SHP77 (cell line): ENCODE measurements at regions not wholly inside any gene's neighbourhood (a gene's known extent, or its start where the extent isn't known, plus 50 kb on each side); places are given as distances from the start of the nearest gene placed in this dataset.
A peak's percentile ranks its signal among the peaks of the same experiment; 100 is the strongest.
"Not testable (repeated sequence)": the region's sequence is repeated elsewhere in the genome, so short reads cannot be mapped to it uniquely, and the experiment has no call there.

ENCODE experiments used
- DNase-seq, 2 experiments: peaks; one replicate each; lab custom pipeline; 2025; lab: John Stamatoyannopoulos, UW

DNA sequence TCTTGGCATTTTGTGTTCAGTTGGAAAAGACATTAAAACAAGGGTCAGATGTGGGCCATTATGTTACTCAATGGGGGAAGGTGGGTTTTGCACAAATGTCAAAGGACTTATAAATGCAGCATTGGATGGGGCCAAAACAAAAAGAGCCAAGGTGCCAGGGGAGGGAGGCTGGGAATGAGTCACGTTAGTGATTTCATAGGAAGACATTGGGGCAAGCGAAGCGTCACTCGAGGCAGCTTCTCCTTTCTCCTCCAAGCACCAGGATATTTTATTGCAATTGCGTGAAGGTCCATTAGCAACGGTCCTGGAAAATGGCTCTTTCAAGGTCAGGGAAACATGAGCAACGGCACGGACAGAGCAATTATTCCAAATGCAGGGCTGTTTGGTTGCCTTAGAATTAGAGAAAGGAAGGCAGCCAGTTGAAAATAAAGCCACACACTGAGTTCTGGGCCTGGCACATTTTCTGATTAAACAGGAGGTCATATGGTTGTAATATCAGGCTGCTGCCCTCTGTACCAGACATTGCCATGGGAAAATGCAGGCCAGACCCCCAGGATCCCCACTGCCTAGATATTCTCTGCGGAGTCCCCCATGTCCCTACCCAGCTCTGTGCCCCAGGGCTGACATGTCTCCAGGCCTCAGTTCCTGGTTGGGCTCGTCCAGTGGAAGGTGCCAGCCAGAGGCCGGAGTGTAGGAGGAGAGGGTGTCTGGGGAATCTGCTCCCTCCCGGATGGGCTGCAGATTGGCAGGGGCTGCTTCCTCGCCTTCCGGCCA, 63.3 kb upstream of the NANOS1 start:
- no peak for DNase-seq

DNA sequence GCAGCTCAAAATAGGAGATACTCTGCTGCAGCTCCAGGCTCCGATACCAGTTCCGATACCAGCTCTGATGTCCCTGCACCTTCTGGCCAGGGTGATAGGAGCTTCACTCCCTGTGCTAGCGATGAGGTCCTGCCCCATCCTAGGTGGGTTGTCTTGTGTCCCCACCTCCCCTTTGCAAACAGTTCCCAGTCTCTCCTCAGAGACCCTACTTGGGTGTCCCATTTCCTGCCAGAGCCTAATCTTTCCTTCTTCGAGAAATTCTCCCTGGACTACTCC, 62.7 kb upstream of the NANOS1 start:
- no peak for DNase-seq

DNA sequence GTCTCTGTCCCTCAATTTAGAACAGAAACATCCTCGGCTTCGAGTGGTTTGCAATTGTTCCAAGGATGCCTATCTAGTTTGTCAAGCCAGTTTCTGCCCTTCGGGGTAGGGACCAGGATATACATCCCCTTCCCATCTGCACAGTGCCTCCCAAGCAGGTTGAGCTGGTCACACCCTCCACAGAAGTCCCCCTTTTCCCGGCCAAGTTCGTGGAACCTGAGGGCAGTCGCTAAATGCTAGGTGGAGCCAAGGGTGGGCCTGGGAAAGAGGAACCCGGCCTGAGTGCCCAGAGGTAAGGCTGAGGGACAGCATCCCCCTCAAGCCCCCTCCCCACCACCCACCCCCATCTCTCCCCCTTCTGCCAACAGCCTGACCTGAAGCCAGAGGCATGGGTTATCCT, 62.4 kb upstream of the NANOS1 start:
- DNase-seq = no peak

DNA sequence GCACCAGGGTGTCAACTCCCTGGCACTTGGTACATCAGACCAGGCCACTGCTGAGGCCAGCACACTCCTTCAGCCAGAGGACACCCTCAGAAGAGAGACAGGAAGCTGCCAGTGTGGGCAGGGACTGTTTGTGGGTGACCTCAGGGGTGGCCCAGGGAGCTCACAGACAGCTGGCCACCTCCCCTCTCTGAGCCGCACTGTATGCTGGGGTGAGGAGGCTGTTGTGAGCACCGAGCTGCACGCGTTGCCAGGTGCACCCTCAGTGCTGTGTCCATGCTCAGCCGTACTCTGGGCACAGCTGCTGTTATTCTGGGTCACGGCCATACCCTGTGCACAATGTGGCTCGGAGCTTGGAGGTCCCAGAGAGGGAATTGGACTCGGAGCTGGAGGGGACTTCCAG, 61.5 kb upstream of the NANOS1 start:
- DNase-seq = peak in 1 of 2 experiments; percentile 24

DNA sequence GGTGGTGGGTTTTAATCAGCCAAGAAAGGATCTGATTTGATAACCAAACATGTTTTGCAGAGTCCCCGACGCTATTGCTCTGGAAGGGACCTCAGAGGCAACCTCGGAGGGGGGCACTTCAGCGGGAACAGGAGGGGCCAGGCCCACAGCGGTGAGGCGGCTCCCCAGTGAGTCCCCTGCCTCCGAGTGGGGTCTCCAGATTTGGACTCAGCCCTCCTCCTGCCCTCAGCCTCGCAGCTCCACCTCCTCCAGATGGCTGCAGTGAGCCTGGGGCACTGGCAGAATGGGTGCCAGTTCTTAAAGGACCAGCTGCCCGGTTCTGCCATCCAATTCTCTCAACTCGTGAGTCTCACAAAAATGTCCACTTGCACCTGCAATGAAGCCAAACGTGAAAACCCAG, 61.0 kb upstream of the NANOS1 start:
- no peak for DNase-seq

DNA sequence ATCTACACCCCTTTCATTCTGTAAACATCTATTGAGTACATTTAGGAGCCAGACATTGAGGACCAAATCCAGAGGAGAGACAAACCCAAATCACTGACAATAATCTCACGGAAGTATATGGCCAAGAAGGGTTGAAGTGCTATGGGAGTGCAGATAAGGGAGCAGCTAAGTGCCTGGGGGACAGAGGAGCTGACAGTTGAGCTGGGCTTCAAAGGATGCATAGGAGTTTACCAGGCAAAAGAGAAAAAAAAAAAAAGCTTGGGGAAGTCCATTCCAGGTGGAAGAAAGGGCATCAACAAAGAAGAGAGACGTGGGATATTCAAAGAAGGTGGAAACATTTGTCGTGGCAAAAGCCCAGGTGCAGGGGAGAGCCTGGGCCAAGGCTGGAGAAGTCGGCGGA, 60.5 kb upstream of the NANOS1 start:
- DNase-seq = no peak

DNA sequence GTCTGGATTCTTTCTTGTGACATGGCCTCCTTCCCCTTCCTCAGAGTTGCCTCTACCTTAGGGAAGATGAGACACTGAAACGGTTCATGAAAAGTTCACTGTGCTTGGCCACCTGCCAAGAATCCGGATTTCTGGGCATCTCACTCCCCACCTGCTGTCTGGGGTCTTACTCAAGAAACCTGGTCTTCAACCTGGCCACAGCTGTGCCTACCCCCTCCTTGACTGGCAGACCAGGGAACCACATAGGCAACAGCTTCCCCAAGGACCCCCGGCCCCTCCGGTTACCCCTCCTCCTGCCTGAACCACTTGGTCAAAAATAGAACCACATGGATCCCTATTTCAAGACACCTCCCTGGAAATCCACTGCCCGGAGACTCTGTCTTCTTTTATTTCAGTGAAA, 58.7 kb upstream of the NANOS1 start:
- DNase-seq = no peak

DNA sequence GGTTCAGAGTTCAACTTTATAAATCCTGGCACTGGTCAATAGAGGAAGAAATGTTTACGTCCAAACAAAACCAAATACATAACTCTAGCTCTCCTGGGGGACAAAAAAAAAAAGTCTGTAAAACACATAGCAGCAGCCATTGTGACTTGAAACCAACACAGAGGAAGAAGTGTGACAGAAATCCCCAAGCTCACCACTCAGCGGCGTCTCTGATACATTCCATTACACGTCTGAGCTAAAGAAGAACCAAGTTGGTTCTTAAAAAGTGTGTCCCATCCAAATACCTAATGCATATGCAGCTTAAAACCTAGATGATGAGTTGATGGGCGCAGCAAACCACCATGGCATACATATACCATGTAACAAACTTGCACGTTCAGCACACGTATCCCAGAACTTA, 58.3 kb upstream of the NANOS1 start:
- no peak for DNase-seq

DNA sequence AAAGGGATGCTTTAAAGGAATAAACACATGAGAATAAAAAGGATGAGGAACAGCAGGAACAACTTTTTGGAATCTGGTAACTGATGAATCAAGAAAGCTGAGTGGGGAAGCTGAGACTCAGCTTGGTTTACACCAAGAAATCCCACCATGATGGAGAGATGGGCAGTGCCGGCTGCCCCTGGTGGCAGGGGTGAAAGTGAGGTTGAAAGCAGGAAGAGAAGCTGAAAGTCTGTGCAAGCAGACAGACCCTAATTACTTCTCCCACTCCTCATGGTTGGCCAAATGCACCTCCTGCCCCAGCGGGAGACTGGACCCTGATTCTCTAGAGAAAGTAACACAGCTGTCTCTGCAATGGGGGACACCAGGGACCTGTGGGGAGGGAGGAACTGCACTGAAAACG, 57.6 kb upstream of the NANOS1 start:
- DNase-seq = no peak

DNA sequence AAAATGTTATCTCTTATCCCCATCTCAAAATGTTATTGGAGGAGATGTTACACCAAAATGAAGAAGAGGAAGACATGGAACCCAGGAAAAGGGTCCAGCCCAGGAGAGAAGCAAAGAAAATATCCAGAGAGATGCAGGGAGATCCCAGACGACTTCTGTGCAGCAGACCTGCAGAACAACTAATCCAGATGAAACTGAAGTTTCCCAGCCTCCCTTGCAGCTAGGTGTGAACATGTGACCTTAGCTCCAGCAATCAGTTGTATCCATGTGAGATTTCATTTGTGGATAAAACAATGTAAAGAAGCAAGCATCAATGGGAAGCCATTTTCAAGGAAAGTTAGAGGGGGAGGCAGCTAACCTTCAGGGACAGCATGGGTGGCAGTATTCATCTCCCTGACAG, 55.8 kb upstream of the NANOS1 start:
- no peak for DNase-seq

DNA sequence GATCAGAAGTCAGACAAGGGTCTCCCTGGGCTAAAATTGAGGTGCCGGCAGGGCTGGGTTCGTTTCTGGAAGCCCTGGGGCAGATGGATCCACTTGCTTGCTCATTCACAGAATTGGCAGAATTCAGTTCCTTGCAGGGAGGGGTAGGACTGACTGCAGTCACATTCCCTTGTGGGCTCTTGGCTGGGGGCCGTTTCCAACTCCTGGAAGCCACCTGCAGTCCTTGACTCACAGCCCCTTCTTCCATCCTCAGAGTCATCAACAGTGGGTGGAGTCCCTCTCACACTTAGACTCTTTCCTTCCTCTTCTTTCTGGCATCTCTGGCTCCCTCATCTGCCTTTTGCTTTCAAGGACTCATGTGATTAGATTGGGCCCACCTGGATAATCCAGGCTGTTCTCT, 54.6 kb upstream of the NANOS1 start:
- DNase-seq = no peak

DNA sequence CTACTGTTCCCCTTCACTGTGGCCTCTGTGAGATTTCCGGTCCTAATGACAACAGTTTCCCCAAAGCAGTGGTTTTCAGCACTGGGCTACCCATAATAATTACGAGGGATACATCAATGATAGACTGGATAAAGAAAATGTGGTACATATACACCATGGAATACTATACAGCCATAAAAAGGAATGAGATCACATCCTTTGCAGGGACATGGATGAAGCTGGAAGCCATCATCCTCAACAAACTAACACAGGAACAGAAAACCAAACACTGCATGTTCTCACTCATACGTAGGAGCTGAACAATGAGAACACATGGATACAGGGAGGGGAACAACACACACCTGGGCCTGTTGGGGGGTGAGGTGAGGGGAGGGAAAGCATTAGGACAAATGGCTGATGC, 53.3 kb upstream of the NANOS1 start:
- not testable (repeated sequence) for DNase-seq

DNA sequence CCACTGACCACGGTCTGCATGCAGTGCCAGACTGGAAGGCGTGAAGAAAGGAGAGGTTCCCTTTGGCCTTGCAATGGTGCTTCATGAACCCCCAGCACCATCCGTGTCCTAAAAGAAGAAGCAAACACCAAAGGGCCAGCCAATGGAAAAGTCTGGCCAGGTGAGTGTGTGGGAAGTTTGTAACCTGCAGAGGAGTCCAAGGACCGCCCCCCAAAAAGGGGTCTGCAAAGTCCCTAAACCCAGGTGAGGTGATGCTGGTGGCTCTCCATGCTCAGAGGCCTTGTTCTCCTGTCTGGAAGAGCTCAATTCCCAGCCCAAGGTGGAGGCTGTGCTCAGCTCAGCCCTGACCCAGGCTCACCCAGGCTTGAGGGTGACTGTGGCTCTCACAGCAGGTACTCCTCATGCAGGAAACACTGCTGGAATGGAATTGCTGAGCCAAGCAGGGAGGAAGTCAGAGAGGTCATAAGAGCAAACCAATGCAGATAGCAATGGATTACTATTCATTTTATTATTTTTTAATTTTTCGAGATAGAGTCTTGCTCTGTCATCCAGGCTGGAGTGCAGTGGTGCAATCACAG, 52.4 kb upstream of the NANOS1 start:
- DNase-seq = no peak

DNA sequence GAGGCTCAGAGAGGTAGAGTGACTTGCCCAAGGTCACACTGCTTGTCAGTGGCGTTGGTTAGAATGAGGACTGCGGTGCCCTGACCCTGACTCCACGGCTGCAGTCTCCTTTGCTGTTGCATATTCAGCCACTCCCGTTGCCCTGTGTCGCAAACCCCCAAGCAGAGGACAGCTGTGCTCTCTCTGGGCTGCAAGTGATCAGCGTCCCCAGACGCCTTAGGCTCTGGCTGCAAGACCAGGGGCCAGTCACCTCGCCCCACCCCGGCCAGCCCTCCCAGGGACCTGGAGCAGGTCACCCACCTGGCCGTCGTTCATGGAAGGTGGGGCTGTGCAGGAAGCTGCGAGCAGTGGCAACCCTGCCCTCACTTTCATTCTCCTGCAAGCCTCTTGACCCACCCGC, 51.7 kb upstream of the NANOS1 start:
- no peak for DNase-seq

DNA sequence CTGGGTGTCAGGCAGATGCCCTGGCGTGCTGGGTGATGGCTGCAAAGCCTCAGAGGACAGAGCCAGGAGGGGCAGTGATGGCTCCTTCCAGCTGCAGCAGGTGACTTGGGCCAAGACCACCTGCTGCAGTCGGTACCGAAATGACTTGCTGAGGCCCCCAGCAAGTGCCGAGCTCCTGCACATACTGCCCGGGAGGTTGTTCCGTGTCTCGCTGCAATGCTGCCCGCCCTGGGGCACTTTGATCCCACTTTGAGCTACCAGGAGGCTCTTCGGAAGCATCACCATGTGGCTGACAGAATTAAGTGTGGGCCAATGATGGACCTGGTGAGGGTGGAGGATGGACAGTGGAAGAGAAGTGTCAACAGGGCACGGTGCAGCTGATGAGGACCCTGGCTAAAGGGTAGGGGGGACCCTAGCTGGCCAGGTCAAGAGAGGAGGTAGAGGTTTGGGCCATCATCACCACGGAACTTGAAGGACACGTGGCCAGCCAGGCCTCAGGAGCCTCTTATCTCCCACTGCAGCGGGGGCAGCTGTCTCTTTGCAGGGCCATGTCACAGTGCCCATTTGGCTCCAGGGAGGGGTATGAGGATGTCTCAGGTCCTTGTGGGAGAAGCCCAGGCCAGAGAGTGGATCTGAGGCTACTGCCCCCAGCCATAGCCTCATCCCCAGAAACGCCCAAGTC, 51.1 kb upstream of the NANOS1 start:
- DNase-seq = no peak

DNA sequence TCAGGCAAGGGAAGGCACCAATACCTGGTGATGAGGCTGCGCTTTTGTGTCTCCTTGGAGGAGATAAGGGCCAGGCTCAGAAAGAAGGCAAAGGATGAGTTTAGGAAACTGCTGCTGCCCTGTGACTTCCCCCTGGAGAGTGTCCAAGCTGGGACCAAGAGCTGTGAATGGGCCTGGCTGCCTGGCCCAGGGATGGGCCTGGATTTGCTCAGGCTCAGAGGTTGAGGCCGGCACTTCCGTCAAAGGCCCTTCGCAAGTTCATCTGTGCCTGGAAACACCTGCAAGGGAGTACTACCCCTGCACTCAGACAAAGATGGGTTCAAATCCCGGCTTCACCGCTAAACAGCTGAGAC, 50.5 kb upstream of the NANOS1 start:
- DNase-seq = no peak

DNA sequence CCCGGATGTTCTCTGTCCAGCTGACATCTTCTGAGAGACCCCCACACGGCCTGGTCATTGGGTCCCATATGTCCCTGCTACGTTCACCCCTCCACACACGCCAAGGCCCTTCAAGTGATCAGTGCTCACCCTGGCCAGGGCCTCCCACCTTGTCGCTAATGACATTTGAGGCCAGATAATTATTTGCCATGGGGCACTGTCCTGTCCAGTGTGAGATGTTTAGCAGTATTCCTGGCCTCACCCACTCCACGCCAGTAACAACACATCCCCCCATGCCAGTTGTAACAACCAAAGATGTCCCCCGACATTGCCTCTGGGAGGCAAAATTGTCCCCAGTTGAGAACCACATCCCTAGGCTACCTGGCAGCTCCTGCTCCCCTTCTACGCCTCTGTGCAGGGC, 49.9 kb upstream of the NANOS1 start:
- DNase-seq = no peak
